ENCODE measurements at regions not wholly inside any gene's neighbourhood (a gene's known extent, or its start where the extent isn't known, plus 50 kb on each side); places are given as distances from the start of the nearest gene placed in this dataset.

- WGBS, 2 experiments (ENCODE audit: extremely low coverage in 2 of 2, insufficient read length in 1 of 2), result no CpG with 5 or more reads among the region's 2 CpGs
- Histone ChIP-seq H4K5ac (ENCODE audit: low read depth, low read length) (no peak overlapping the region), H3K4me2 (ENCODE audit: low read depth, low read length) (no peak overlapping the region), H2BK5ac (ENCODE audit: low read depth, low read length, poor library complexity, severe bottlenecking) (no peak overlapping the region), H3K9ac (ENCODE audit: low read depth, low read length) (no peak overlapping the region), H3K9me3 (ENCODE audit: control insufficient read depth, insufficient read depth, low read length) (peaks cover 3% of the 10 kb centered on the region), H2BK20ac (ENCODE audit: low read depth, low read length) (no peak overlapping the region), H3K27ac (ENCODE audit: insufficient read depth, low read length) (no peak overlapping the region), H3K9me1 (ENCODE audit: insufficient read depth, low read length) (no peaks in the 10 kb centered on the region), H4K8ac (ENCODE audit: low read depth in 2 of 2, low read length in 2 of 2) (no peak overlapping the region), H2AK9ac (replicated peaks; ENCODE audit: low read depth, low read length, poor library complexity) (no peak overlapping the region), H3K18ac (ENCODE audit: low read depth, low read length) (no peak overlapping the region), H3K14ac (replicated peaks; ENCODE audit: low read depth, low read length) (no peak overlapping the region), H2BK120ac (ENCODE audit: low read depth, low read length) (no peak overlapping the region), H3K27me3 (ENCODE audit: control insufficient read depth, insufficient read depth, low read length) (peaks cover 10% of the 10 kb centered on the region), H3K4me3 (ENCODE audit: insufficient read depth, low read depth, low read length) (no peak overlapping the region), H3K79me1 (ENCODE audit: low read depth in 1 of 2, low read length in 2 of 2) (no peaks in the 10 kb centered on the region), H3K36me3 (ENCODE audit: control insufficient read depth, insufficient read depth, low read length) (no peaks in the 10 kb centered on the region), H2AK5ac (ENCODE audit: low read depth, low read length) (no peak overlapping the region), H2BK15ac (ENCODE audit: low read depth, low read length) (no peak overlapping the region), H3K4ac (ENCODE audit: low read depth, low read length) (no peak overlapping the region), H2AFZ (replicated peaks; ENCODE audit: low read length, poor library complexity) (no peak overlapping the region), H3K4me1 (ENCODE audit: control insufficient read depth, insufficient read depth, low read length) (no peaks in the 10 kb centered on the region), H4K91ac (ENCODE audit: insufficient read depth, low read depth, low read length) (no peak overlapping the region), H4K20me1 (ENCODE audit: insufficient read depth, low read length) (no peaks in the 10 kb centered on the region), H3K56ac (ENCODE audit: extremely low read depth, insufficient read depth, low read length) (no peak overlapping the region), H3K23ac (ENCODE audit: low read depth, low read length) (no peak overlapping the region)
- dilution Hi-C loops (cut with HindIII; ENCODE audit: low sequenced_read_pairs, unreplicated experiment) (no loop called here), intact Hi-C loops (cut with micrococcal nuclease) (no loop called here), in situ Hi-C loops (cut with MboI; ENCODE audit: low sequenced_read_pairs) (no loop called here)
- no peak for DNase-seq
- TF ChIP-seq RFX5 (IDR thresholded peaks at IDR 0.05; ENCODE audit: low read depth, low read length), result no peak
- no peak for TF ChIP-seq NFE2L2 (IDR thresholded peaks at IDR 0.05; ENCODE audit: low read depth, low read length)
- no peak for TF ChIP-seq RCOR1 (IDR thresholded peaks at IDR 0.05; ENCODE audit: insufficient replicate concordance, low read length)
- TF ChIP-seq MAFK (IDR thresholded peaks at IDR 0.05; ENCODE audit: low read depth, low read length), result no peak
- CTCF ChIA-PET, result no interaction called here
- ATAC-seq (ENCODE audit: low read depth), result no peak
- no TSS peak for BruUV-seq (replicated peaks)
- POLR2A ChIA-PET (ENCODE audit: unreplicated experiment), result no interaction called here
Observed at GRCh38 chr2:105584435-105585010, 160.2 kb upstream of the NCK2 start.
